ENCODE measurements at regions not wholly inside any gene's neighbourhood (a gene's known extent, or its start where the extent isn't known, plus 50 kb on each side); places are given as distances from the start of the nearest gene placed in this dataset.

DNA sequence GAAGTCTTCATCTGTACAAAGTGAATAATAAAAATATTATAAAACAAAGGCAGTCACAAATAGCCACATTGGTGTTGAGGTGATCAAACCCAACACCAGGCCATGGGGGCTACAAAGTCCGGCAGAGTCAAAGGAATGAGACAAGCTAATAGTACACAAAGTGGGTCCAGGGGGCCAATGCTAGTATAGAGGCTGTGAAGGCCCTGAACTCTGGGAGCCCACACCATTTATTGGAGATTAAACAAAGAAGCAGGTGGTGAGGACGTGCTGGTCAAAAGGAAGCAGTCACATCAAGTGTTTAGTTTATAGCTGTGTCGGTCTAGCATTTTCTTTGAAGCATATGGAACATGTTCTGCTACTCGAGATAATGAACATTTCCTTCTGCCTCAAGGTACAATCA, 58.6 kb upstream of the CCT8L2 start:
- H3K9me3 Mint-ChIP-seq, result peaks cover 4% of the 10 kb centered on the region
- no peak overlapping the region for H3K4me3 Mint-ChIP-seq
- no peaks in the 10 kb centered on the region for H3K27me3 Mint-ChIP-seq
- ChIA-PET CTCF (no interaction called here), POLR2A (no interaction called here)
- TF ChIP-seq, protein P1, sequence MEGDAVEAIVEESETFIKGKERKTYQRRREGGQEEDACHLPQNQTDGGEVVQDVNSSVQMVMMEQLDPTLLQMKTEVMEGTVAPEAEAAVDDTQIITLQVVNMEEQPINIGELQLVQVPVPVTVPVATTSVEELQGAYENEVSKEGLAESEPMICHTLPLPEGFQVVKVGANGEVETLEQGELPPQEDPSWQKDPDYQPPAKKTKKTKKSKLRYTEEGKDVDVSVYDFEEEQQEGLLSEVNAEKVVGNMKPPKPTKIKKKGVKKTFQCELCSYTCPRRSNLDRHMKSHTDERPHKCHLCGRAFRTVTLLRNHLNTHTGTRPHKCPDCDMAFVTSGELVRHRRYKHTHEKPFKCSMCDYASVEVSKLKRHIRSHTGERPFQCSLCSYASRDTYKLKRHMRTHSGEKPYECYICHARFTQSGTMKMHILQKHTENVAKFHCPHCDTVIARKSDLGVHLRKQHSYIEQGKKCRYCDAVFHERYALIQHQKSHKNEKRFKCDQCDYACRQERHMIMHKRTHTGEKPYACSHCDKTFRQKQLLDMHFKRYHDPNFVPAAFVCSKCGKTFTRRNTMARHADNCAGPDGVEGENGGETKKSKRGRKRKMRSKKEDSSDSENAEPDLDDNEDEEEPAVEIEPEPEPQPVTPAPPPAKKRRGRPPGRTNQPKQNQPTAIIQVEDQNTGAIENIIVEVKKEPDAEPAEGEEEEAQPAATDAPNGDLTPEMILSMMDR (IDR thresholded peaks at IDR 0.05), result no peak
- H3K36me3 Mint-ChIP-seq (ENCODE audit: low read depth), result peaks cover 4% of the 10 kb centered on the region
- intact Hi-C loops (cut with micrococcal nuclease), result no loop called here
- no peak overlapping the region for H3K27ac Mint-ChIP-seq
- no peak for DNase-seq
- no peak for ATAC-seq
- no peaks in the 10 kb centered on the region for H3K4me1 Mint-ChIP-seq (ENCODE audit: low read depth)
